CD4-positive, alpha-beta memory T cell (primary cell): ENCODE measurements at regions not wholly inside any gene's neighbourhood (a gene's known extent, or its start where the extent isn't known, plus 50 kb on each side); places are given as distances from the start of the nearest gene placed in this dataset.

Source experiments
- CTCF ChIA-PET: fragments of 350-600 bp; sonication (Branson Sonifier 250); formaldehyde crosslinking; loops from one replicate; lab custom pipeline; 2021; ENCODE audit warnings: inconsistent platforms; ENCODE audit not compliant: partially characterized antibody; lab: Charles Lee
- POLR2A ChIA-PET: fragments of 350-600 bp; sonication (Branson Sonifier 250); formaldehyde crosslinking; loops from one replicate; lab custom pipeline; 2021; ENCODE audit not compliant: partially characterized antibody; lab: Charles Lee
- DNase-seq, 5 donors: peaks; one replicate each; pipeline versions ENCODE4 v3.0.0 to v3.0.0-alpha.2; 2020 to 2022; ENCODE audit warnings: mixed read lengths in 1 of 5
- H3K27ac ChIP-seq: one replicate; pipeline ENCODE4 v1.7.0; 2013; ENCODE audit warnings: low read depth, low read length
- H3K27me3 ChIP-seq: 2 replicates; pipeline ENCODE4 v1.7.0; 2013; ENCODE audit warnings: mild to moderate bottlenecking, low read length, moderate library complexity; ENCODE audit not compliant: insufficient read depth
- H3K36me3 ChIP-seq: 2 replicates; pipeline ENCODE4 v1.7.0; 2013; ENCODE audit warnings: mild to moderate bottlenecking, low read length, moderate library complexity; ENCODE audit not compliant: insufficient read depth
- H3K4me1 ChIP-seq: 2 replicates; pipeline ENCODE4 v1.7.0; 2013; ENCODE audit warnings: mild to moderate bottlenecking, low read length, moderate library complexity; ENCODE audit not compliant: insufficient read depth
- H3K4me3 ChIP-seq, 2 donors: one replicate each; pipeline ENCODE4 v1.7.0; 2013; ENCODE audit warnings: low read length in 2 of 2, mild to moderate bottlenecking in 1 of 2
- H3K9me3 ChIP-seq, 2 donors: one replicate each; pipeline ENCODE4 v1.7.0; 2013; ENCODE audit warnings: low read length in 2 of 2, control low read depth in 1 of 2; ENCODE audit not compliant: control insufficient read depth in 1 of 2
- H3K27ac Mint-ChIP-seq, 7 donors: one replicate each; pipeline ENCODE4 v1.8.0; 2020 to 2021; ENCODE audit warnings: mixed read lengths in 7 of 7, mild to moderate bottlenecking in 6 of 7, inconsistent platforms in 3 of 7, moderate library complexity in 3 of 7
- H3K27me3 Mint-ChIP-seq, 2 donors: one replicate each; pipeline ENCODE4 v1.8.0; 2020 to 2021; ENCODE audit warnings: mixed read lengths in 2 of 2
- H3K36me3 Mint-ChIP-seq, 2 donors: one replicate each; pipeline ENCODE4 v1.8.0; 2020 to 2021; ENCODE audit warnings: mixed read lengths in 2 of 2, inconsistent platforms in 1 of 2, mild to moderate bottlenecking in 1 of 2
- H3K4me1 Mint-ChIP-seq, 4 donors: one replicate each; pipeline ENCODE4 v1.8.0; 2020 to 2021; ENCODE audit warnings: mixed read lengths in 4 of 4, mild to moderate bottlenecking in 1 of 4
- H3K4me3 Mint-ChIP-seq, 8 donors: one replicate each; pipeline ENCODE4 v1.8.0; 2020 to 2021; ENCODE audit warnings: mixed read lengths in 8 of 8, mild to moderate bottlenecking in 7 of 8, moderate library complexity in 6 of 8, inconsistent platforms in 3 of 8
- H3K9me3 Mint-ChIP-seq, 8 donors: one replicate each; pipeline ENCODE4 v1.8.0; 2020 to 2021; ENCODE audit warnings: mixed read lengths in 8 of 8, mild to moderate bottlenecking in 5 of 8, inconsistent platforms in 3 of 8, moderate library complexity in 1 of 8
- intact Hi-C: fragments of 100-400 bp; cut with micrococcal nuclease; formaldehyde crosslinking; loops from one replicate; pipeline ENCODE4 v1.15.1; 2023

DNA sequence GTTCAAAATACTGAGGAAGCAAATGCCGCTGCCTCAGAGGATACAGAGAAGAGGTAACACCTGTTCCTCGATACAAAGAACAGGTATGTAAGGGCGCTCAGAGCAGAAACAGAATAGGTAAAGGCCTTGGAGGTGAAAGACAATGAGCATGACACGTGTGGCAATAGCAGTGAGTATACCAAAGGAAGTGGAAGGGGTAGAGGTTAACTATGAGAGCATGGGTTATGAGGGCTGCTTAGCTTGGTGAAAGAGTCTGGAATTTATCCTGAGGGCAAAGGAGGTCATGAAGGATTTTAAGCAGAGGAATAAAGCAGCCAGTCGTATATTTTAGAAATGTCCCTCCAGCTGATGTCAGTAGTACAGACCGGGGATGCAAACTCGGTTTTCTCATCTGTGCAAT, 269.8 kb upstream of the ZNF462 start:
- intact Hi-C loops, result no loop called here
- CTCF ChIA-PET, result no interaction called here

DNA sequence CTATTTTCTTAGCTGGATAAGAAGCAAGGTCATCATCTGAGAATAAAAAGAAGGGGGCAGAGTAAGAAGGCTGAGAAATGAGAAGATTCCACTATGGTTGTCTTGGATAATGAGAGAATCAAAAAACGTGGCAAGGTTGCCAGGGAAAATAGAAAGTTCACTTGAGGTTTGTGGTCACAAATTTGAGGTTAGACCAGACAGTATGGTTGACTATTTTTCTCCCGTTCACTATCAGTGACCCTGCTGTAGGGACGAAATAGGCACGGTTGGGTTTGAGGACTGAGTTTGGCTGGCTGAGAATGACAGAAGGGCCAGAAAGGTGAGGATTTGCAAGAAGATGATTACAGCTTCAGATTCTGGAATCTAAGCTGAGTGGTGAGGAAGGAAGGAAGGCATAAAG, 266.0 kb upstream of the ZNF462 start:
- Histone ChIP-seq H3K4me1 (no peaks in the 10 kb centered on the region), H3K4me3 (no peak overlapping the region), H3K36me3 (no peaks in the 10 kb centered on the region), H3K27me3 (no peaks in the 10 kb centered on the region), H3K27ac (no peak overlapping the region), H3K9me3 (no peaks in the 10 kb centered on the region)
- ChIA-PET CTCF (no interaction called here), POLR2A (no interaction called here)
- Mint-ChIP-seq H3K36me3 (no peaks in the 10 kb centered on the region), H3K27me3 (no peaks in the 10 kb centered on the region), H3K4me3 (no peak overlapping the region), H3K9me3 (peaks cover 0 to 13% (median 8%) of the 10 kb centered on the region in 8 donors), H3K4me1 (no peaks in the 10 kb centered on the region), H3K27ac (no peak overlapping the region)
- DNase-seq, result no peak
- intact Hi-C loops, result no loop called here

More for the DNA sequence above, 269.8 kb upstream of the ZNF462 start:
- Mint-ChIP-seq H3K4me1 (no peaks in the 10 kb centered on the region), H3K36me3 (no peaks in the 10 kb centered on the region), H3K27me3 (no peaks in the 10 kb centered on the region), H3K4me3 (no peak overlapping the region), H3K27ac (no peak overlapping the region), H3K9me3 (peaks cover 2 to 25% (median 8%) of the 10 kb centered on the region in 8 donors)
- H3K9me3 ChIP-seq, result no peaks in the 10 kb centered on the region
- H3K36me3 ChIP-seq, result no peaks in the 10 kb centered on the region
- no peaks in the 10 kb centered on the region for H3K4me1 ChIP-seq
- no peak overlapping the region for H3K4me3 ChIP-seq
- no peaks in the 10 kb centered on the region for H3K27me3 ChIP-seq
- DNase-seq, result no peak
- POLR2A ChIA-PET, result no interaction called here
- no peak overlapping the region for H3K27ac ChIP-seq

DNA sequence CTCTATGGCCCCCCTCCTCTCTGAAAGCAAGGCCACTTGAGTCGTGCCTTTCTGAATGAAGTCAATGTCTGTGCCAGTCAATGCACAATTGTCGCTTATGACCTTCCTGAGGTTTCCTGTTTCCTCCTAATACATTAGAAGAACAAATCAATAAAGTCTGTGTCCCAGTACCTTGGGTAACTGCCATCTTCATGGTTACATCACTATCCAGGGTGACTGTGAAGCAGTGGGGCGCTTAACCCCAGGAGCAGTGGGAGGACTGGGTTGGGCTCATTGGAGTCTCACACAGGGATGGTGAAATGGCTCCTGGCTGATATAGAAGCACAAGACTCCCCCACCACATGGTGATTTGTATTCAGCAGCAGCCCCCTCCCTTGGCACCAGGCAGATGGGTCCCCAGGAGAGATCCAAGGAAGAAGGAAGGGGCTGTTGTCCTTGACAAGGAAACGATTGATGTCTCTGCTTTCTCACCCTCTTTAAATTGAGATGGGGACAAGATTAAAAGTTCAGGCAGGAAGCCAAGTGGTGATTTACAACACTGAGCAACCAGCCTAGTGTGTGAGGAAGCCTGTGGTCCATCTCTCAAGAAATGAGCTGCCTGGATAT, 261.9 kb upstream of the ZNF462 start:
- DNase-seq, result no peak
- POLR2A ChIA-PET, result no interaction called here
- Histone ChIP-seq H3K9me3 (no peaks in the 10 kb centered on the region), H3K4me1 (no peaks in the 10 kb centered on the region), H3K36me3 (no peaks in the 10 kb centered on the region), H3K27me3 (no peaks in the 10 kb centered on the region), H3K4me3 (no peak overlapping the region), H3K27ac (no peak overlapping the region)
- peaks cover 1 to 24% (median 11%) of the 10 kb centered on the region in 8 donors for H3K9me3 Mint-ChIP-seq
- H3K4me1 Mint-ChIP-seq, result no peaks in the 10 kb centered on the region
- intact Hi-C loops, result no loop called here
- H3K36me3 Mint-ChIP-seq, result no peaks in the 10 kb centered on the region
- no peaks in the 10 kb centered on the region for H3K27me3 Mint-ChIP-seq
- CTCF ChIA-PET, result no interaction called here
- no peak overlapping the region for H3K27ac Mint-ChIP-seq
- H3K4me3 Mint-ChIP-seq, result no peak overlapping the region

GRCh38 chr9:106602344-106602743, 260.6 kb upstream of the ZNF462 start:
- Mint-ChIP-seq H3K36me3 (no peaks in the 10 kb centered on the region), H3K4me1 (no peaks in the 10 kb centered on the region), H3K4me3 (no peak overlapping the region), H3K9me3 (peaks cover 1 to 24% (median 13%) of the 10 kb centered on the region in 8 donors), H3K27me3 (no peaks in the 10 kb centered on the region), H3K27ac (no peak overlapping the region)
- ChIA-PET POLR2A (no interaction called here), CTCF (no interaction called here)
- Histone ChIP-seq H3K27ac (no peak overlapping the region), H3K9me3 (no peaks in the 10 kb centered on the region), H3K27me3 (no peaks in the 10 kb centered on the region), H3K4me1 (no peaks in the 10 kb centered on the region), H3K36me3 (no peaks in the 10 kb centered on the region), H3K4me3 (no peak overlapping the region)
- DNase-seq, result no peak
- intact Hi-C loops, result no loop called here

DNA sequence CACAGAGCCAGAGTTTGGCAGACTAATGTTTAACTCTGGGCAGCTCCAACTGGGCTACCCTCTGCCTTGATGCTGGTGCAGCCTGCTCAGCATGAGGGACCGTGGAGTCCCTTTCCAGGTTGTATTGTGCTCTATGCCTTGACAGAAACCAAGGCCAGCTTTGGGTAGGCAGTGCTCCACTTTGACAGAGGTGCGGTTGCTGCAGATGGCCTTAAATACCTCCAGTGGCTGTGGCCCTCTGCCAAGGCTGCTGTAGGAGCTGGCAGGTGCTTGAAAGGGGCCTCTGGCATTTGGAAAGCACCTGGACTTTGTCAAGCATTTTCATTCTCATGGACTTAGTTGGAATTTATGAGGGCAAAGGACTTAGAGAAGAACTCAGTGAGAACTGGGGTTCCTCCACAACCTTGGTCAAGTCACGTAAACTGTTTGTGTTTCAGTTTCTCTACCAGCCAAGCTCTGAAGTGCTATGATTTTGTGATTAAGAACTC, 249.7 kb upstream of the ZNF462 start:
- POLR2A ChIA-PET, result no interaction called here
- H3K9me3 ChIP-seq, result no peaks in the 10 kb centered on the region
- H3K36me3 Mint-ChIP-seq, result no peaks in the 10 kb centered on the region
- H3K4me1 ChIP-seq, result no peaks in the 10 kb centered on the region
- H3K4me1 Mint-ChIP-seq, result no peaks in the 10 kb centered on the region
- no peaks in the 10 kb centered on the region for H3K27me3 Mint-ChIP-seq
- no peak overlapping the region for H3K27ac ChIP-seq
- H3K36me3 ChIP-seq, result no peaks in the 10 kb centered on the region
- H3K4me3 ChIP-seq, result no peak overlapping the region
- no peak for DNase-seq
- CTCF ChIA-PET, result no interaction called here
- intact Hi-C loops, result no loop called here
- H3K9me3 Mint-ChIP-seq, result peaks cover 0 to 10% (median 4%) of the 10 kb centered on the region in 8 donors
- no peak overlapping the region for H3K27ac Mint-ChIP-seq
- no peak overlapping the region for H3K4me3 Mint-ChIP-seq
- no peaks in the 10 kb centered on the region for H3K27me3 ChIP-seq

DNA sequence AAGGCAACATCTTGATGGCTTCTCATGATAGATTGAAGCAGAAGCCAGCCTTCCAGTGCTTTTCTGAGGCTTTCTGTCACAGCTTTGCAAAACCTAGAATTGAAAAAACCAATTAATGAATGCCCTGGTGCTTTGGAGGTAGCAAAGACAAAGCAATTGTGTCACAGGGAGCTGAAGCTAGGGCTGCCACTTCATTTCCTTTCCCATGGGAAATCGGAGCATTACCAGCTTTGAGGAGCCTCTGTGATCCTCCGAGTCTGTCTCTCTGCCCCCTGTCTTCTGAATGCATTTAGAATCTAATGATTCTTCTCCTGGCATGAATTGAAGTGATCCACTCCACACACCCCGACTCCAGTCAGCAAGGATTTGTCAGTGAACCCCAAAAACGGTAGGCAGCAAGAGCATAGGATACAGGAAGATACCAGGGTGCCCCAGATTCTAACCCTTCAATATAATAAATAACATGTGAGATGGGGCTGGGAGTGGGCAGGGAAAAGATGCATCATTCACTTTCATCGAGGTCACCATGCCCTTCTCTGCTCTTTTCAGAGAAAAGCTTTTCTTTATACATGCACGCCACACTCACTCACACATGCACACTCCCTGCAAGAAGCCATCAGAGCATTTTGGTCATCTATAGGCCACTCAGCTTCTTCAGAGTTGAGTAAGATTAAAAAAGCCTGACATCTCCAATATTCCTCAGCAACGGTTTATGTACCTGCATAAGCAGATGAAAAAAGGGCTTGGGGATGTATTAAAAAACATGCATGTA, 247.7 kb upstream of the ZNF462 start:
- Mint-ChIP-seq H3K4me3 (no peak overlapping the region), H3K4me1 (no peaks in the 10 kb centered on the region), H3K27ac (no peak overlapping the region), H3K36me3 (no peaks in the 10 kb centered on the region), H3K9me3 (peaks cover 0 to 11% (median 8%) of the 10 kb centered on the region in 8 donors), H3K27me3 (no peaks in the 10 kb centered on the region)
- no peaks in the 10 kb centered on the region for H3K4me1 ChIP-seq
- no peak for DNase-seq
- POLR2A ChIA-PET, result no interaction called here
- no peaks in the 10 kb centered on the region for H3K36me3 ChIP-seq
- H3K9me3 ChIP-seq, result no peaks in the 10 kb centered on the region
- no peak overlapping the region for H3K27ac ChIP-seq
- no peaks in the 10 kb centered on the region for H3K27me3 ChIP-seq
- H3K4me3 ChIP-seq, result no peak overlapping the region
- CTCF ChIA-PET, result no interaction called here
- intact Hi-C loops, result no loop called here

- DNase-seq, result no peak
- Histone ChIP-seq H3K27ac (no peak overlapping the region), H3K27me3 (no peaks in the 10 kb centered on the region), H3K9me3 (no peaks in the 10 kb centered on the region), H3K4me3 (no peak overlapping the region), H3K4me1 (no peaks in the 10 kb centered on the region), H3K36me3 (no peaks in the 10 kb centered on the region)
- ChIA-PET CTCF (no interaction called here), POLR2A (no interaction called here)
- Mint-ChIP-seq H3K36me3 (no peaks in the 10 kb centered on the region), H3K27me3 (no peaks in the 10 kb centered on the region), H3K4me1 (no peaks in the 10 kb centered on the region), H3K9me3 (peaks cover 3 to 11% (median 8%) of the 10 kb centered on the region in 8 donors), H3K27ac (no peak overlapping the region), H3K4me3 (no peak overlapping the region)
- intact Hi-C loops, result no loop called here
Measured at GRCh38 chr9:106616026-106616425, 246.9 kb upstream of the ZNF462 start.
